ENCODE measurements at regions not wholly inside any gene's neighbourhood (a gene's known extent, or its start where the extent isn't known, plus 50 kb on each side); places are given as distances from the start of the nearest gene placed in this dataset.

GRCh38 chr5:72599519-72600370 is 92.5 kb upstream of the ZNF366 start:
- Histone ChIP-seq H3K4me3 (ENCODE audit: low read depth, low read length) (no peak overlapping the region), H3K27me3 (ENCODE audit: control insufficient read depth, insufficient read depth, low read length) (no peaks in the 10 kb centered on the region), H3K27ac (ENCODE audit: insufficient read depth, low read length, poor library complexity, severe bottlenecking) (no peak overlapping the region), H3K36me3 (ENCODE audit: control insufficient read depth, insufficient read depth, low read length) (no peaks in the 10 kb centered on the region), H3K9me3 (ENCODE audit: control insufficient read depth in 2 of 2, low read length in 2 of 2) (no peaks in the 10 kb centered on the region), H3K4me1 (ENCODE audit: control insufficient read depth, insufficient read depth, low read length, poor library complexity, severe bottlenecking) (no peaks in the 10 kb centered on the region)
- ATAC-seq (ENCODE audit: low read depth in 2 of 2), result no peak
- Mint-ChIP-seq H3K4me1 (peaks cover 0 to 2% (median 0%) of the 10 kb centered on the region in 4 donors), H3K36me3 (no peaks in the 10 kb centered on the region), H3K9me3 (peaks cover 0 to 1% (median 0%) of the 10 kb centered on the region in 7 donors), H3K27me3 (peaks cover 4% of the 10 kb centered on the region), H3K27ac (no peak overlapping the region), H3K4me3 (no peak overlapping the region)
- no peak for DNase-seq

- peaks cover 4% of the 10 kb centered on the region for H3K27me3 Mint-ChIP-seq
- H3K4me3 Mint-ChIP-seq, result no peak overlapping the region
- no peaks in the 10 kb centered on the region for H3K27me3 ChIP-seq (ENCODE audit: control insufficient read depth, insufficient read depth, low read length)
- no peak for ATAC-seq (ENCODE audit: low read depth in 2 of 2)
- H3K9me3 ChIP-seq (ENCODE audit: control insufficient read depth in 2 of 2, low read length in 2 of 2), result no peaks in the 10 kb centered on the region
- DNase-seq, result no peak
- H3K27ac Mint-ChIP-seq, result no peak overlapping the region
- no peak overlapping the region for H3K4me3 ChIP-seq (ENCODE audit: low read depth, low read length)
- no peaks in the 10 kb centered on the region for H3K4me1 ChIP-seq (ENCODE audit: control insufficient read depth, insufficient read depth, low read length, poor library complexity, severe bottlenecking)
- no peaks in the 10 kb centered on the region for H3K36me3 ChIP-seq (ENCODE audit: control insufficient read depth, insufficient read depth, low read length)
- H3K27ac ChIP-seq (ENCODE audit: insufficient read depth, low read length, poor library complexity, severe bottlenecking), result no peak overlapping the region
- H3K36me3 Mint-ChIP-seq, result no peaks in the 10 kb centered on the region
- peaks cover 0 to 1% (median 0%) of the 10 kb centered on the region in 7 donors for H3K9me3 Mint-ChIP-seq
- H3K4me1 Mint-ChIP-seq, result peaks cover 0 to 2% (median 0%) of the 10 kb centered on the region in 4 donors
Measured at GRCh38 chr5:72599065-72599433, 91.8 kb upstream of the ZNF366 start.

GRCh38 chr5:72598401-72599064 is 91.3 kb upstream of the ZNF366 start:
- no peaks in the 10 kb centered on the region for H3K27me3 ChIP-seq (ENCODE audit: control insufficient read depth, insufficient read depth, low read length)
- Mint-ChIP-seq H3K36me3 (no peaks in the 10 kb centered on the region), H3K9me3 (peaks cover 0 to 1% (median 0%) of the 10 kb centered on the region in 7 donors), H3K27ac (peak overlapping the region in 1 of 3 donors; percentile 6), H3K27me3 (peaks cover 4% of the 10 kb centered on the region), H3K4me1 (peaks cover 0 to 2% (median 0%) of the 10 kb centered on the region in 4 donors), H3K4me3 (no peak overlapping the region)
- H3K27ac ChIP-seq (ENCODE audit: insufficient read depth, low read length, poor library complexity, severe bottlenecking), result no peak overlapping the region
- ATAC-seq (ENCODE audit: low read depth in 2 of 2) (no peak), DNase-seq (no peak)
- H3K9me3 ChIP-seq (ENCODE audit: control insufficient read depth in 2 of 2, low read length in 2 of 2), result no peaks in the 10 kb centered on the region
- no peaks in the 10 kb centered on the region for H3K4me1 ChIP-seq (ENCODE audit: control insufficient read depth, insufficient read depth, low read length, poor library complexity, severe bottlenecking)
- no peak overlapping the region for H3K4me3 ChIP-seq (ENCODE audit: low read depth, low read length)
- no peaks in the 10 kb centered on the region for H3K36me3 ChIP-seq (ENCODE audit: control insufficient read depth, insufficient read depth, low read length)

GRCh38 chr5:72597456-72597948 is 90.3 kb upstream of the ZNF366 start:
- H3K4me1 ChIP-seq (ENCODE audit: control insufficient read depth, insufficient read depth, low read length, poor library complexity, severe bottlenecking), result no peaks in the 10 kb centered on the region
- H3K27ac Mint-ChIP-seq, result no peak overlapping the region

GRCh38 chr5:72596956-72597355 is 89.7 kb upstream of the ZNF366 start:
- no peaks in the 10 kb centered on the region for H3K9me3 ChIP-seq (ENCODE audit: control insufficient read depth in 2 of 2, low read length in 2 of 2)
- Mint-ChIP-seq H3K4me1 (peaks cover 0 to 2% (median 0%) of the 10 kb centered on the region in 4 donors), H3K4me3 (no peak overlapping the region), H3K27me3 (peaks cover 4% of the 10 kb centered on the region), H3K9me3 (peaks cover 0 to 1% (median 0%) of the 10 kb centered on the region in 7 donors), H3K27ac (no peak overlapping the region), H3K36me3 (no peaks in the 10 kb centered on the region)
- ATAC-seq (ENCODE audit: low read depth in 2 of 2), result no peak
- DNase-seq, result no peak
- H3K4me1 ChIP-seq (ENCODE audit: control insufficient read depth, insufficient read depth, low read length, poor library complexity, severe bottlenecking), result no peaks in the 10 kb centered on the region
- H3K36me3 ChIP-seq (ENCODE audit: control insufficient read depth, insufficient read depth, low read length), result no peaks in the 10 kb centered on the region
- no peak overlapping the region for H3K4me3 ChIP-seq (ENCODE audit: low read depth, low read length)
- H3K27me3 ChIP-seq (ENCODE audit: control insufficient read depth, insufficient read depth, low read length), result no peaks in the 10 kb centered on the region
- H3K27ac ChIP-seq (ENCODE audit: insufficient read depth, low read length, poor library complexity, severe bottlenecking), result no peak overlapping the region

More at GRCh38 chr5:72597456-72597948, 90.3 kb upstream of the ZNF366 start:
- Histone ChIP-seq H3K4me3 (ENCODE audit: low read depth, low read length) (no peak overlapping the region), H3K27ac (ENCODE audit: insufficient read depth, low read length, poor library complexity, severe bottlenecking) (no peak overlapping the region), H3K9me3 (ENCODE audit: control insufficient read depth in 2 of 2, low read length in 2 of 2) (no peaks in the 10 kb centered on the region), H3K36me3 (ENCODE audit: control insufficient read depth, insufficient read depth, low read length) (no peaks in the 10 kb centered on the region), H3K27me3 (ENCODE audit: control insufficient read depth, insufficient read depth, low read length) (no peaks in the 10 kb centered on the region)
- DNase-seq (no peak), ATAC-seq (ENCODE audit: low read depth in 2 of 2) (no peak)
- peaks cover 0 to 2% (median 0%) of the 10 kb centered on the region in 4 donors for H3K4me1 Mint-ChIP-seq
- H3K27me3 Mint-ChIP-seq, result peaks cover 4% of the 10 kb centered on the region
- no peaks in the 10 kb centered on the region for H3K9me3 Mint-ChIP-seq
- H3K4me3 Mint-ChIP-seq, result no peak overlapping the region
- no peaks in the 10 kb centered on the region for H3K36me3 Mint-ChIP-seq

- no peaks in the 10 kb centered on the region for H3K36me3 ChIP-seq (ENCODE audit: control insufficient read depth, insufficient read depth, low read length)
- no peak overlapping the region for H3K27ac ChIP-seq (ENCODE audit: insufficient read depth, low read length, poor library complexity, severe bottlenecking)
- peaks cover 0 to 4% (median 0%) of the 10 kb centered on the region in 7 donors for H3K9me3 Mint-ChIP-seq
- H3K4me1 ChIP-seq (ENCODE audit: control insufficient read depth, insufficient read depth, low read length, poor library complexity, severe bottlenecking), result no peaks in the 10 kb centered on the region
- no peak overlapping the region for H3K4me3 ChIP-seq (ENCODE audit: low read depth, low read length)
- H3K4me3 Mint-ChIP-seq, result no peak overlapping the region
- H3K4me1 Mint-ChIP-seq, result no peaks in the 10 kb centered on the region
- H3K36me3 Mint-ChIP-seq, result no peaks in the 10 kb centered on the region
- ATAC-seq (ENCODE audit: low read depth in 2 of 2), result no peak
- DNase-seq, result no peak
- H3K9me3 ChIP-seq (ENCODE audit: control insufficient read depth in 2 of 2, low read length in 2 of 2), result no peaks in the 10 kb centered on the region
- peaks cover 16% of the 10 kb centered on the region for H3K27me3 Mint-ChIP-seq
- H3K27ac Mint-ChIP-seq, result no peak overlapping the region
- H3K27me3 ChIP-seq (ENCODE audit: control insufficient read depth, insufficient read depth, low read length), result peaks cover 2% of the 10 kb centered on the region
Measured at GRCh38 chr5:72588640-72589039, 81.4 kb upstream of the ZNF366 start.

- Histone ChIP-seq H3K4me1 (ENCODE audit: control insufficient read depth, insufficient read depth, low read length, poor library complexity, severe bottlenecking) (no peaks in the 10 kb centered on the region), H3K9me3 (ENCODE audit: control insufficient read depth in 2 of 2, low read length in 2 of 2) (no peaks in the 10 kb centered on the region), H3K36me3 (ENCODE audit: control insufficient read depth, insufficient read depth, low read length) (no peaks in the 10 kb centered on the region), H3K27me3 (ENCODE audit: control insufficient read depth, insufficient read depth, low read length) (peaks cover 2% of the 10 kb centered on the region), H3K27ac (ENCODE audit: insufficient read depth, low read length, poor library complexity, severe bottlenecking) (no peak overlapping the region), H3K4me3 (ENCODE audit: low read depth, low read length) (no peak overlapping the region)
- Mint-ChIP-seq H3K27me3 (peaks cover 14% of the 10 kb centered on the region), H3K4me1 (no peaks in the 10 kb centered on the region), H3K4me3 (no peak overlapping the region), H3K27ac (no peak overlapping the region), H3K36me3 (no peaks in the 10 kb centered on the region), H3K9me3 (peaks cover 0 to 4% (median 0%) of the 10 kb centered on the region in 7 donors)
- ATAC-seq (ENCODE audit: low read depth in 2 of 2) (no peak), DNase-seq (no peak)
Measured at GRCh38 chr5:72587661-72588308, 80.6 kb upstream of the ZNF366 start.
